Keratinocyte (primary cell): ENCODE measurements at regions not wholly inside any gene's neighbourhood (a gene's known extent, or its start where the extent isn't known, plus 50 kb on each side); places are given as distances from the start of the nearest gene placed in this dataset.

Source experiments
- DNase-seq: peaks from one replicate; pipeline ENCODE4 v3.0.0-alpha.2; 2011; ENCODE audit warnings: low read depth, missing footprints, low spot score
- FAIRE-seq: peaks from 2 replicates; lab custom pipeline; 2011; peaks lifted over from hg19 to GRCh38; lab: Jason Lieb, UNC
- H2AFZ ChIP-seq: 2 replicates; pipeline ENCODE4 v1.6.0; 2012; ENCODE audit warnings: low read length, control low read depth, inconsistent platforms; ENCODE audit not compliant: control insufficient read depth
- H3K27ac ChIP-seq: 2 replicates; pipeline ENCODE4 v1.5.1; 2011; ENCODE audit warnings: low read length; ENCODE audit not compliant: control insufficient read depth, insufficient read depth
- H3K27me3 ChIP-seq: 3 replicates; pipeline ENCODE4 v1.6.0; 2011; ENCODE audit warnings: low read length; ENCODE audit not compliant: control insufficient read depth, insufficient read depth; ENCODE audit errors: extremely low read depth
- H3K36me3 ChIP-seq, 2 experiments: 2 replicates in 1 of 2; 3 replicates in 1 of 2; pipeline ENCODE4 v1.5.1; 2011; ENCODE audit warnings: low read length in 2 of 2, mild to moderate bottlenecking in 1 of 2; ENCODE audit not compliant: control insufficient read depth in 2 of 2, insufficient read depth in 2 of 2; ENCODE audit errors: extremely low read depth in 1 of 2
- H3K4me1 ChIP-seq: 3 replicates; pipeline ENCODE4 v1.5.1; 2011; ENCODE audit warnings: low read length; ENCODE audit not compliant: control insufficient read depth, insufficient read depth; ENCODE audit errors: extremely low read depth
- H3K4me2 ChIP-seq: 3 replicates; pipeline ENCODE4 v1.6.0; 2011; ENCODE audit warnings: low read depth, low read length; ENCODE audit not compliant: control insufficient read depth, insufficient read depth; ENCODE audit errors: extremely low read depth
- H3K4me3 ChIP-seq, 3 experiments: fragments of 200-600 bp in 1 of 3; sonication (generic) in 1 of 3; 2 replicates in 2 of 3; 3 replicates in 1 of 3; pipeline ENCODE4 v1.5.1; 2011 to 2016; ENCODE audit warnings: low read length in 3 of 3, mild to moderate bottlenecking in 3 of 3, control low read depth in 2 of 3, inconsistent platforms in 1 of 3, low read depth in 1 of 3, mixed read lengths in 1 of 3, mixed run types in 1 of 3, moderate library complexity in 1 of 3; ENCODE audit not compliant: control insufficient read depth in 2 of 3, insufficient read depth in 2 of 3; ENCODE audit errors: extremely low read depth in 1 of 3
- H3K79me2 ChIP-seq: 2 replicates; pipeline ENCODE4 v1.6.0; 2012; ENCODE audit warnings: low read length; ENCODE audit not compliant: control insufficient read depth, insufficient read depth
- H3K9ac ChIP-seq: 3 replicates; pipeline ENCODE4 v1.6.0; 2011; ENCODE audit warnings: low read length; ENCODE audit not compliant: control insufficient read depth, insufficient read depth; ENCODE audit errors: extremely low read depth
- H3K9me1 ChIP-seq: 3 replicates; pipeline ENCODE4 v1.6.0; 2011; ENCODE audit warnings: low read length; ENCODE audit not compliant: control insufficient read depth, insufficient read depth; ENCODE audit errors: extremely low read depth
- H3K9me3 ChIP-seq: 2 replicates; pipeline ENCODE4 v1.5.1; 2012; ENCODE audit warnings: low read depth, low read length; ENCODE audit not compliant: control insufficient read depth
- H4K20me1 ChIP-seq: 3 replicates; pipeline ENCODE4 v1.6.0; 2011; ENCODE audit warnings: low read length; ENCODE audit not compliant: control insufficient read depth, insufficient read depth; ENCODE audit errors: extremely low read depth
- EZH2 ChIP-seq: IDR thresholded peaks from one replicate; pipeline ENCODE4 v1.6.1; 2012; ENCODE audit warnings: inconsistent platforms, mild to moderate bottlenecking, low read length, moderate library complexity
- dilution Hi-C: fragments of 300-500 bp; cut with MboI; formaldehyde crosslinking; loops from one replicate; pipeline ENCODE4 v1.7.0; 2020; ENCODE audit warnings: low sequenced_read_pairs; ENCODE audit not compliant: extremely low pct_ligation_motif_present
- TF ChIP-seq, protein P1 (sequence below), 3 experiments: IDR thresholded peaks in 1 of 3; conservative IDR thresholded peaks in 1 of 3; optimal IDR thresholded peaks in 1 of 3; 2 replicates in 2 of 3; 3 replicates in 1 of 3; pipeline versions ENCODE3 to v1.5.1; 2011; ENCODE audit warnings: low read length in 3 of 3, mild to moderate bottlenecking in 3 of 3, moderate library complexity in 2 of 3, control low read depth in 1 of 3, inconsistent platforms in 1 of 3; ENCODE audit not compliant: insufficient read depth in 2 of 3; ENCODE audit errors: extremely low read depth in 1 of 3

DNA sequence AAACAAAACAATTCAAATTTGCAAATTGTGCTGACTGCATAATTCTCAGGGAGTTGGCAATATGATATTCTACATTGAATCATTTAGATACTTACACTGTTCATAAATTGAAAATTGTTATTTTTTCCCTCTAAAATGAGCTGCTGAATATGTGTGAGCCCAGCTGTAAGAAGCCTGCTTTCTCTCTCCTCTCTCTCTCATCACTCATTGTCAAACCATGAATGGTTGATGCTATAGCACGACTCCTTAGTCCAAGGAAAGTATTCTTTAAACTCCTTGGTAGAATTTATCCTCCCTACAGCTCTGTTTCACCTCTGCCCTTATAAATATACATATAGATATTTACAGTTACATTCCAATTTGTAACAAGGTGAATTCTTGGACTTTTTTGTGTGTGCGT lies 116.4 kb upstream of the POU3F2 start:
- dilution Hi-C loops = no loop called here
- Histone ChIP-seq H3K27ac (no peak overlapping the region), H3K9ac (no peak overlapping the region), H2AFZ (no peak overlapping the region), H3K9me1 (no peaks in the 10 kb centered on the region), H4K20me1 (no peaks in the 10 kb centered on the region), H3K27me3 (no peaks in the 10 kb centered on the region), H3K4me3 (no peak overlapping the region), H3K79me2 (no peaks in the 10 kb centered on the region), H3K4me2 (no peak overlapping the region), H3K4me1 (no peaks in the 10 kb centered on the region), H3K9me3 (no peaks in the 10 kb centered on the region), H3K36me3 (no peaks in the 10 kb centered on the region)
- TF ChIP-seq, protein P1, sequence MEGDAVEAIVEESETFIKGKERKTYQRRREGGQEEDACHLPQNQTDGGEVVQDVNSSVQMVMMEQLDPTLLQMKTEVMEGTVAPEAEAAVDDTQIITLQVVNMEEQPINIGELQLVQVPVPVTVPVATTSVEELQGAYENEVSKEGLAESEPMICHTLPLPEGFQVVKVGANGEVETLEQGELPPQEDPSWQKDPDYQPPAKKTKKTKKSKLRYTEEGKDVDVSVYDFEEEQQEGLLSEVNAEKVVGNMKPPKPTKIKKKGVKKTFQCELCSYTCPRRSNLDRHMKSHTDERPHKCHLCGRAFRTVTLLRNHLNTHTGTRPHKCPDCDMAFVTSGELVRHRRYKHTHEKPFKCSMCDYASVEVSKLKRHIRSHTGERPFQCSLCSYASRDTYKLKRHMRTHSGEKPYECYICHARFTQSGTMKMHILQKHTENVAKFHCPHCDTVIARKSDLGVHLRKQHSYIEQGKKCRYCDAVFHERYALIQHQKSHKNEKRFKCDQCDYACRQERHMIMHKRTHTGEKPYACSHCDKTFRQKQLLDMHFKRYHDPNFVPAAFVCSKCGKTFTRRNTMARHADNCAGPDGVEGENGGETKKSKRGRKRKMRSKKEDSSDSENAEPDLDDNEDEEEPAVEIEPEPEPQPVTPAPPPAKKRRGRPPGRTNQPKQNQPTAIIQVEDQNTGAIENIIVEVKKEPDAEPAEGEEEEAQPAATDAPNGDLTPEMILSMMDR (optimal IDR thresholded peaks at IDR 0.05 in 1 of 3, IDR thresholded peaks at IDR 0.05 in 1 of 3, conservative IDR thresholded peaks at IDR 0.05 in 1 of 3; ENCODE audit: extremely low read depth in 1 of 3, insufficient read depth in 2 of 3, low read length in 3 of 3) = no peak
- TF ChIP-seq EZH2 = no peak
- DNase-seq = no peak
- FAIRE-seq = no peak

DNA sequence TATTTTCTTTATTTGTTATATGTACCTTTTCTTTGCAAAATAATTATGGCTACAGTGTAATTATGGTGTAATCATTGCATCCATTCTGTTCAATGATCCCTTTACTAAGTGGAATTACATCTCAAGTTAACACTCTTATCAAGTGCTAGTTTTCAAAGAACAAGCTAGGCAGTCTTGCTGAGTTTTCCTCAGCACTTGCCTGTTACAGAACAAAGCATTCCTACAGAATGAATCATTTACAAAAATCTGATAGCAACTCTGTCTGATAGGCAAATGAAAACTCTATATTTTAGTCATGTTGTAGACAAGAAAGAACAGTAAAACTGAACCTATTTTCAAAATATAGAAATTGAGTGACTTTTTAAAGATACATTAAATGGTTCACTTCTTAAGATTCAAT lies 109.8 kb upstream of the POU3F2 start:
- H3K27ac ChIP-seq = no peak overlapping the region
- TF ChIP-seq EZH2 = no peak
- TF ChIP-seq, protein P1 (optimal IDR thresholded peaks at IDR 0.05 in 1 of 3, IDR thresholded peaks at IDR 0.05 in 1 of 3, conservative IDR thresholded peaks at IDR 0.05 in 1 of 3; ENCODE audit: extremely low read depth in 1 of 3, insufficient read depth in 2 of 3, low read length in 3 of 3) = no peak
- no peaks in the 10 kb centered on the region for H3K9me3 ChIP-seq
- H3K9ac ChIP-seq = no peak overlapping the region
- H4K20me1 ChIP-seq = no peaks in the 10 kb centered on the region
- no peak overlapping the region for H2AFZ ChIP-seq
- H3K4me3 ChIP-seq = no peak overlapping the region
- no peaks in the 10 kb centered on the region for H3K36me3 ChIP-seq
- H3K4me2 ChIP-seq = no peak overlapping the region
- dilution Hi-C loops = no loop called here
- H3K27me3 ChIP-seq = no peaks in the 10 kb centered on the region
- no peaks in the 10 kb centered on the region for H3K9me1 ChIP-seq
- H3K4me1 ChIP-seq = no peaks in the 10 kb centered on the region
- DNase-seq (no peak), FAIRE-seq (no peak)
- no peaks in the 10 kb centered on the region for H3K79me2 ChIP-seq
